ENCODE measurements at regions not wholly inside any gene's neighbourhood (a gene's known extent, or its start where the extent isn't known, plus 50 kb on each side); places are given as distances from the start of the nearest gene placed in this dataset.

- TF ChIP-seq ZBTB7A (IDR thresholded peaks at IDR 0.05; ENCODE audit: low read depth) (no peak), TAF1 (IDR thresholded peaks at IDR 0.05; ENCODE audit: low read depth) (no peak), CREB1 (IDR thresholded peaks at IDR 0.05; ENCODE audit: low read depth) (no peak), YY1 (IDR thresholded peaks at IDR 0.05; ENCODE audit: low read depth) (no peak), NFIC (IDR thresholded peaks at IDR 0.05) (no peak), EP300 (IDR thresholded peaks at IDR 0.05; ENCODE audit: borderline replicate concordance) (no peak), RAD21 (IDR thresholded peaks at IDR 0.05; ENCODE audit: low read depth) (no peak), TEAD4 (IDR thresholded peaks at IDR 0.05) (no peak), TCF12 (IDR thresholded peaks at IDR 0.05; ENCODE audit: low read depth) (no peak), EGR1 (IDR thresholded peaks at IDR 0.05) (no peak), FOXM1 (IDR thresholded peaks at IDR 0.05; ENCODE audit: borderline replicate concordance, low read depth) (no peak), CEBPB (IDR thresholded peaks at IDR 0.05) (no peak)
- TF ChIP-seq, protein P1, sequence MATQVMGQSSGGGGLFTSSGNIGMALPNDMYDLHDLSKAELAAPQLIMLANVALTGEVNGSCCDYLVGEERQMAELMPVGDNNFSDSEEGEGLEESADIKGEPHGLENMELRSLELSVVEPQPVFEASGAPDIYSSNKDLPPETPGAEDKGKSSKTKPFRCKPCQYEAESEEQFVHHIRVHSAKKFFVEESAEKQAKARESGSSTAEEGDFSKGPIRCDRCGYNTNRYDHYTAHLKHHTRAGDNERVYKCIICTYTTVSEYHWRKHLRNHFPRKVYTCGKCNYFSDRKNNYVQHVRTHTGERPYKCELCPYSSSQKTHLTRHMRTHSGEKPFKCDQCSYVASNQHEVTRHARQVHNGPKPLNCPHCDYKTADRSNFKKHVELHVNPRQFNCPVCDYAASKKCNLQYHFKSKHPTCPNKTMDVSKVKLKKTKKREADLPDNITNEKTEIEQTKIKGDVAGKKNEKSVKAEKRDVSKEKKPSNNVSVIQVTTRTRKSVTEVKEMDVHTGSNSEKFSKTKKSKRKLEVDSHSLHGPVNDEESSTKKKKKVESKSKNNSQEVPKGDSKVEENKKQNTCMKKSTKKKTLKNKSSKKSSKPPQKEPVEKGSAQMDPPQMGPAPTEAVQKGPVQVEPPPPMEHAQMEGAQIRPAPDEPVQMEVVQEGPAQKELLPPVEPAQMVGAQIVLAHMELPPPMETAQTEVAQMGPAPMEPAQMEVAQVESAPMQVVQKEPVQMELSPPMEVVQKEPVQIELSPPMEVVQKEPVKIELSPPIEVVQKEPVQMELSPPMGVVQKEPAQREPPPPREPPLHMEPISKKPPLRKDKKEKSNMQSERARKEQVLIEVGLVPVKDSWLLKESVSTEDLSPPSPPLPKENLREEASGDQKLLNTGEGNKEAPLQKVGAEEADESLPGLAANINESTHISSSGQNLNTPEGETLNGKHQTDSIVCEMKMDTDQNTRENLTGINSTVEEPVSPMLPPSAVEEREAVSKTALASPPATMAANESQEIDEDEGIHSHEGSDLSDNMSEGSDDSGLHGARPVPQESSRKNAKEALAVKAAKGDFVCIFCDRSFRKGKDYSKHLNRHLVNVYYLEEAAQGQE (IDR thresholded peaks at IDR 0.05; ENCODE audit: low read depth): no peak
- TF ChIP-seq, protein P2, sequence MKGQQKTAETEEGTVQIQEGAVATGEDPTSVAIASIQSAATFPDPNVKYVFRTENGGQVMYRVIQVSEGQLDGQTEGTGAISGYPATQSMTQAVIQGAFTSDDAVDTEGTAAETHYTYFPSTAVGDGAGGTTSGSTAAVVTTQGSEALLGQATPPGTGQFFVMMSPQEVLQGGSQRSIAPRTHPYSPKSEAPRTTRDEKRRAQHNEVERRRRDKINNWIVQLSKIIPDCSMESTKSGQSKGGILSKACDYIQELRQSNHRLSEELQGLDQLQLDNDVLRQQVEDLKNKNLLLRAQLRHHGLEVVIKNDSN (IDR thresholded peaks at IDR 0.05): no peak
- TF ChIP-seq, protein P3, sequence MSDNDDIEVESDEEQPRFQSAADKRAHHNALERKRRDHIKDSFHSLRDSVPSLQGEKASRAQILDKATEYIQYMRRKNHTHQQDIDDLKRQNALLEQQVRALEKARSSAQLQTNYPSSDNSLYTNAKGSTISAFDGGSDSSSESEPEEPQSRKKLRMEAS (IDR thresholded peaks at IDR 0.05): no peak
These were observed 828.2 kb downstream of the ADGRL2 start for GRCh38 chr1:82628887-82629286.

DNA sequence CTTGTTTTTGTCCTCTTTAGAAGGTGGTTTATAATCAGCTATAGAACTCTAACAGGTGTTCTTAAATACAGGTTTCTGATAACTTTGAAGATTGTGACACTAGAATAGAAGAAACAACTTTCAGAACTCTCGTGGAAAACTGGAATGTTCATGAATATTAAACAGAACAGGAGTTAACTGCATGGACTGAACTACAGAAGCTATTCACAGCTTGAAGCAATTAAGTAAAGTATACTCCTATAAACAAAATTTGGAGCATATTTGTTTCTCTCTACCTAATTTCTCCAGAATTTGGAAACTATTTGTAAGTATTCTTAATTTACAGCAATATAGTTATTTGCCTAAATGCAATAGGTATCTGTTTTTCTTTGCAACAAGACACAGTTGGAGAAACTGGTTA is 824.8 kb downstream of the ADGRL2 start:
- no peak for TF ChIP-seq CREB1 (IDR thresholded peaks at IDR 0.05; ENCODE audit: low read depth)
- no peak for TF ChIP-seq TAF1 (IDR thresholded peaks at IDR 0.05; ENCODE audit: low read depth)
- no peak for TF ChIP-seq RAD21 (IDR thresholded peaks at IDR 0.05; ENCODE audit: low read depth)

- TF ChIP-seq, protein P2 (IDR thresholded peaks at IDR 0.05): no peak
- TF ChIP-seq CREB1 (IDR thresholded peaks at IDR 0.05; ENCODE audit: low read depth) (no peak), RAD21 (IDR thresholded peaks at IDR 0.05; ENCODE audit: low read depth) (no peak), TEAD4 (IDR thresholded peaks at IDR 0.05) (no peak), EGR1 (IDR thresholded peaks at IDR 0.05) (no peak), FOXM1 (IDR thresholded peaks at IDR 0.05; ENCODE audit: borderline replicate concordance, low read depth) (no peak), YY1 (IDR thresholded peaks at IDR 0.05; ENCODE audit: low read depth) (no peak), TCF12 (IDR thresholded peaks at IDR 0.05; ENCODE audit: low read depth) (no peak), NFIC (IDR thresholded peaks at IDR 0.05) (no peak), TAF1 (IDR thresholded peaks at IDR 0.05; ENCODE audit: low read depth) (no peak)
- TF ChIP-seq, protein P1 (IDR thresholded peaks at IDR 0.05; ENCODE audit: low read depth): no peak
These were observed 820.3 kb downstream of the ADGRL2 start for GRCh38 chr1:82621076-82621475.

- TF ChIP-seq CREB1 (IDR thresholded peaks at IDR 0.05; ENCODE audit: low read depth) (no peak), EGR1 (IDR thresholded peaks at IDR 0.05) (no peak), TEAD4 (IDR thresholded peaks at IDR 0.05) (no peak), NFIC (IDR thresholded peaks at IDR 0.05) (no peak)
These were observed 813.4 kb downstream of the ADGRL2 start for GRCh38 chr1:82614090-82614489.

DNA sequence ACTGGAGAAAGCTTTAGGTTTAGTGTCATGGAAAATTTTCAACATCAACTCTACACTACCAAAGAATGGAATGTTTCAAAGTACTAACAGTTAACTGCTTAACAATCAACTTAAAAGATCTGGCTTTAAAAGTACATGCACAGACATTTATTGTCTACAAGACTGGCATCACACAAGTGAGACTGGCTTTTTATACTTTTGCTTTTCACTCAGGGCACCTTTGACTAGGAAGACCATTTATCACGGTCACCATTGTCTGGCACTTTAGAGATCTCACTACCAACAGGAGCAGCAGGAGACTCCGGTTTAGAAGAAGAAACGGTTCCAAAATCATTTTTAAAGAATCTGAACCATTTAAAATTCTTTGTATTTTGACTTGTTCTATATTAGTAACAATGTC is 812.3 kb downstream of the ADGRL2 start:
- no peak for TF ChIP-seq NFIC (IDR thresholded peaks at IDR 0.05)
- TF ChIP-seq ZBTB7A (IDR thresholded peaks at IDR 0.05; ENCODE audit: low read depth): no peak
- no peak for TF ChIP-seq TEAD4 (IDR thresholded peaks at IDR 0.05)
- TF ChIP-seq, protein P2 (IDR thresholded peaks at IDR 0.05): no peak
- TF ChIP-seq, protein P1 (IDR thresholded peaks at IDR 0.05; ENCODE audit: low read depth): no peak
- no peak for TF ChIP-seq TAF1 (IDR thresholded peaks at IDR 0.05; ENCODE audit: low read depth)
- no peak for TF ChIP-seq FOXM1 (IDR thresholded peaks at IDR 0.05; ENCODE audit: borderline replicate concordance, low read depth)
- TF ChIP-seq EP300 (IDR thresholded peaks at IDR 0.05; ENCODE audit: borderline replicate concordance): no peak
- no peak for TF ChIP-seq EGR1 (IDR thresholded peaks at IDR 0.05)
- no peak for TF ChIP-seq TCF12 (IDR thresholded peaks at IDR 0.05; ENCODE audit: low read depth)
- TF ChIP-seq CREB1 (IDR thresholded peaks at IDR 0.05; ENCODE audit: low read depth): no peak
- TF ChIP-seq, protein P3 (IDR thresholded peaks at IDR 0.05): no peak
- TF ChIP-seq RAD21 (IDR thresholded peaks at IDR 0.05; ENCODE audit: low read depth): no peak
- no peak for TF ChIP-seq CEBPB (IDR thresholded peaks at IDR 0.05)
- TF ChIP-seq YY1 (IDR thresholded peaks at IDR 0.05; ENCODE audit: low read depth): no peak

All from Ishikawa (cell line).